ENCODE measurements at regions not wholly inside any gene's neighbourhood (a gene's known extent, or its start where the extent isn't known, plus 50 kb on each side); places are given as distances from the start of the nearest gene placed in this dataset.

DNA sequence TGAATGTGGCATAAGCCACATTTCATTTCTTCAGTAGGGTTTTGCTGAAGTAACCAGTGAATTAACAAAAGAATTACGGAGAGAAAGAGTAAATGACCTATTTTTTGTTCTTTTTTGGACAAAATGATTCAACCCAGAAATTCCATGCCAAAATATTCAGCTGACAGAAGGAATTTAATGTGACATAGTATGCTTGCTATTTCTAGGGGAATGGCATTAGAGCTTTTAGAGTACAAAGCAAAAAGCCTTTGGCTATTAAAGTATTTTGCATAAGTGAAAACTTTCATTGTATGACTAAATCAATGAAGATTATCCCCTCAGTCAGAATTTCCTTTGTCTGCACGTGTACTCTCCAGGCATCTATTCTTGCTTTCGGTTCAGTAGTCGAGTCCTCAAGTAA, 465.3 kb downstream of the COG6 start:
- H2AFZ ChIP-seq (replicated peaks) = no peak overlapping the region
- no peaks in the 10 kb centered on the region for H3K79me2 ChIP-seq (ENCODE audit: low read depth)
- no peaks in the 10 kb centered on the region for H3K36me3 ChIP-seq
- H3K4me1 ChIP-seq = no peaks in the 10 kb centered on the region
- Mint-ChIP-seq H3K4me1 (peaks cover 18% of the 10 kb centered on the region), H3K36me3 (no peaks in the 10 kb centered on the region), H3K9me3 (peaks cover 8% of the 10 kb centered on the region), H3K4me3 (no peak overlapping the region), H3K27me3 (ENCODE audit: insufficient read depth, low read depth) (no peaks in the 10 kb centered on the region), H3K27ac (no peak overlapping the region)
- H3K27me3 ChIP-seq = no peaks in the 10 kb centered on the region
- no peak overlapping the region for H3K9ac ChIP-seq
- H3K9me3 ChIP-seq (ENCODE audit: low read depth) = no peaks in the 10 kb centered on the region
- H3F3A ChIP-seq (ENCODE audit: low read depth) = no peaks in the 10 kb centered on the region
- no peaks in the 10 kb centered on the region for H4K20me1 ChIP-seq (ENCODE audit: low read depth)
- no peak overlapping the region for H3K27ac ChIP-seq
- TF ChIP-seq EZH2 (IDR thresholded peaks at IDR 0.05) (no peak), CTCF (IDR thresholded peaks at IDR 0.05) (no peak), EZH2phosphoT487 (IDR thresholded peaks at IDR 0.05) (no peak)
- H3K4me3 ChIP-seq = no peak overlapping the region
- no peak overlapping the region for H3K4me2 ChIP-seq
- no peak for DNase-seq (ENCODE audit: low spot score)

DNA sequence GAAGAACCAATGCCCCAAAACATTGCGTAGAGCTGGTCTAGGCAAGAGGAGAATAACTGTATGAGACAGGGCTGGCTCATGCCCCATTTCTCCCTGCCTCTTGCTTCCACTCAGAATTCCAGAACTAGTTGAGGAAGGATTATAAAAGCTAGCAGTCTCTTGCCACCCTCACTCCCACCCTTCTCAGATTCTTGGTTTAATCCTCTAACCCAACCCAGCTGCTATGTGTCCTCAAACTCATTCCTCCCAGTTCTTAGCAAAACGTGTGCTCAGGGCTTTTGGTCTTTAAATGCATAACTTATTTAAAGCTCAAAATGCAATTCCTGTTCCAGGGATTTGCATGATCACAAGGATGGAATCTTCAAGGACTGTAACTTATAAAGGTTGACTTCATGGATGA, 466.3 kb downstream of the COG6 start:
- Histone ChIP-seq H4K20me1 (ENCODE audit: low read depth) (no peaks in the 10 kb centered on the region), H3K79me2 (ENCODE audit: low read depth) (no peaks in the 10 kb centered on the region), H3F3A (ENCODE audit: low read depth) (no peaks in the 10 kb centered on the region), H3K9ac (no peak overlapping the region), H3K27ac (no peak overlapping the region), H2AFZ (replicated peaks) (no peak overlapping the region), H3K4me3 (no peak overlapping the region), H3K9me3 (ENCODE audit: low read depth) (no peaks in the 10 kb centered on the region), H3K4me2 (no peak overlapping the region), H3K4me1 (peaks cover 5% of the 10 kb centered on the region), H3K36me3 (no peaks in the 10 kb centered on the region), H3K27me3 (no peaks in the 10 kb centered on the region)
- H3K4me1 Mint-ChIP-seq = peaks cover 16% of the 10 kb centered on the region
- TF ChIP-seq EZH2 (IDR thresholded peaks at IDR 0.05) (no peak), EZH2phosphoT487 (IDR thresholded peaks at IDR 0.05) (no peak), CTCF (IDR thresholded peaks at IDR 0.05) (no peak)
- peaks cover 8% of the 10 kb centered on the region for H3K9me3 Mint-ChIP-seq
- H3K36me3 Mint-ChIP-seq = no peaks in the 10 kb centered on the region
- no peak overlapping the region for H3K4me3 Mint-ChIP-seq
- no peak overlapping the region for H3K27ac Mint-ChIP-seq
- no peaks in the 10 kb centered on the region for H3K27me3 Mint-ChIP-seq (ENCODE audit: insufficient read depth, low read depth)
- DNase-seq (ENCODE audit: low spot score) = no peak

- H3K4me1 Mint-ChIP-seq = peaks cover 16% of the 10 kb centered on the region
- no peaks in the 10 kb centered on the region for H3K27me3 Mint-ChIP-seq (ENCODE audit: insufficient read depth, low read depth)
- H3K36me3 Mint-ChIP-seq = no peaks in the 10 kb centered on the region
- Histone ChIP-seq H2AFZ (replicated peaks) (no peak overlapping the region), H3K27ac (no peak overlapping the region), H3F3A (ENCODE audit: low read depth) (no peaks in the 10 kb centered on the region), H3K4me2 (no peak overlapping the region), H3K4me1 (peaks cover 5% of the 10 kb centered on the region), H3K9me3 (ENCODE audit: low read depth) (no peaks in the 10 kb centered on the region), H3K4me3 (no peak overlapping the region), H3K79me2 (ENCODE audit: low read depth) (no peaks in the 10 kb centered on the region), H3K27me3 (no peaks in the 10 kb centered on the region), H3K9ac (no peak overlapping the region), H4K20me1 (ENCODE audit: low read depth) (no peaks in the 10 kb centered on the region), H3K36me3 (no peaks in the 10 kb centered on the region)
- no peak overlapping the region for H3K27ac Mint-ChIP-seq
- H3K9me3 Mint-ChIP-seq = peaks cover 8% of the 10 kb centered on the region
- H3K4me3 Mint-ChIP-seq = no peak overlapping the region
- DNase-seq (ENCODE audit: low spot score) = no peak
- TF ChIP-seq CTCF (IDR thresholded peaks at IDR 0.05) (no peak), EZH2phosphoT487 (IDR thresholded peaks at IDR 0.05) (no peak), EZH2 (IDR thresholded peaks at IDR 0.05) (no peak)
Observed at GRCh38 chr13:40123962-40124632, 468.6 kb downstream of the COG6 start.
